ENCODE measurements at regions not wholly inside any gene's neighbourhood (a gene's known extent, or its start where the extent isn't known, plus 50 kb on each side); places are given as distances from the start of the nearest gene placed in this dataset.
A peak's percentile ranks its signal among the peaks of the same experiment; 100 is the strongest.

DNA sequence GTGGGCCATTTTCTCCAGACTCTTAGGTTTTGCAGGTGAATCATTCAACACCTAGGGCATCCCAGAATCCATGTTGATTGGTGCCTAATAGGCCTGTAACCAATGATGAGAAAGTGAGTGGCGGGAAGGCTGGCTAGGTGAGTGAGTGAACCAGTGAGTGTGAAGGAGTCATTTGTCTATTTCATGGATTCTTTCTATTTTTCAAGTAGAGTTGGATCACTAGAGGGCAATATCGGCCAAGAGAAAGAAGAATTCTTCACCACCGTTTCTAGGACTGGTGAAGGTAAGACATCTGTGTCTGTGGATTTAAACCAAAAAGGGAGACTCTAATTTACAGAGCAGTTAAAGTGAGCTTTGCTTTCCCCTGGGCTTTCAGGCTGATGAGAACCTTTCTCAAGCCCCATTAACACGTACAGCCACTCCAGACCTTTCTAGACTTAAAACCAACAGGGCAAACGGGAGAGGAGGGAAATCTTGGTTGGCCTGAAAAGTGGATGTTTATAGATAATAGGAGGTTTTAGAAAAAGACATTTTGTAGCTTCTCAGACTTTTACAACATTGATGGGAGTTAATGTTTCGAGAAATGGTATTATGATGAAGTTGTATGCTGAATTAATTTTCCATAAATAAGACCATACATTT, 114.3 kb upstream of the IL12B start:
- DNase-seq (ENCODE audit: low spot score) (no peak), ATAC-seq (ENCODE audit: low FRiP score) (peak; percentile 74)
- TF ChIP-seq CTCF (IDR thresholded peaks at IDR 0.05) = peak in 1 of 3 donors; percentile 4

DNA sequence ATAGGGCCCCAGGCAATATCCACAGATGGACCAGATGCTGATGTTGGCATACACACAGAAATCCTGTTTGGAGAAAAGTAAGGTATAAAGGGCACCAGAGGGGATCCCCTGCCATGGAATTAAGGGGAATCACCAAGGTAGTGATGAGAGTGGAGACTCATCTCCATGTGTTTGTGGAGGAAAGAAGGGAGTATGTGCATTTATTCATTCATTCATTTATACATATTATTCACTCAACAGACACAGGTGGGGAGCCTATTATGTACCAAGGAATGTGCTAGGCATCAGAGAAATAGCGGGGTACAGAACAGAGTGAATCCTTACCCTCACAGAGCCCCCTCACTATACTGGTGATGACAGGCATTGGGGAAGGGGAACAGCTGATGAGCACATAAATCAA, 116.8 kb upstream of the IL12B start:
- DNase-seq (ENCODE audit: low spot score) (no peak), ATAC-seq (ENCODE audit: low FRiP score) (no peak)

DNA sequence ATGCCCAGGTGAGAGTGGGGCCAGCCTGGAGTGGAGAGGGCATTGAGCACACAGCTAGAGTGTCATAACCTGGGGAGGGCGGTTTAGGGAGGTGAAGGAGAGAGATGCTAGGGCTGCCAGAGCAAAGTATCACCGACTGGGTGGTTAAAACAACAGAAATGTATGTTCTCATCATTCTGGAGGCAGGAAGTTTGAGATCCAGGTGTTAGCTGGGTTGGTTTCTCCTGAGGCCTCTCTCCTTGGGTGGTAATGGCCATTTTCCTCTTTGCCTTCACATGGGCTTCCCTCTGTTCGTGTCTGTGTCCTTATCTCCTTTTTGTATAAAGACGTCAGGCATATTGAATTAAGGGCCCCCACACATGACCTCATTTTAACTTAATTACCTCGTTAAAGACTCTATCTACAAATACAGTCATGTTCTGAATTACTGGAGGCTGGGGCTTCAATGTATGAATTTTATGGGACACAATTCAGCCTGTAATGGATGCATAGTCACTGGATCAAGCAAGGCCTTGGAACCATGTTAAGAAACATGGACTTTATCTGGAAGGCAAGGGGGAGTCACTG, 118.6 kb upstream of the IL12B start:
- ATAC-seq (ENCODE audit: low FRiP score) (no peak), DNase-seq (ENCODE audit: low spot score) (no peak)
- no peak for TF ChIP-seq CTCF (IDR thresholded peaks at IDR 0.05)

More for the DNA sequence above, 116.8 kb upstream of the IL12B start:
- TF ChIP-seq CTCF (IDR thresholded peaks at IDR 0.05) = no peak

DNA sequence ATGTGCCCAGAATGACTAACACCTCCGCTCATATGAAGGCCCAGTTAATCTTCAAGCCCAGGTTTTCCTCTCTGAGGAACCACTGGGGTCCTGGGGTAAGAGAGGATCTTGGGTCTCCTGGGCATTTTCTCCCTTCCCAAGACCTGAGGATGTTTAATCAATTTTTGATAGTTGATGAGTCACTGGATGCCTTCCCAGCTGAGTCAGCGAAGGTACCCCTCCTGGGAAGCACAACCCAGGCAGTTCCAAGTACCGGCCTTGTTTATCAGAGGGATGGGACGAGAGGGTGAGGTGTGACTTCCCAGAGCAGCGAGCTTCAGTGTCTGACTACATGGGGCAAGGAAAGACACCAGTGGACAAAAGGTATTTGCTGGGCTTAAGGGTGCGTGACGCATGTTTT, 119.6 kb upstream of the IL12B start:
- ATAC-seq (ENCODE audit: low FRiP score) = peak; percentile 76
- no peak for TF ChIP-seq CTCF (IDR thresholded peaks at IDR 0.05)

GRCh38 chr5:159450417-159450816, 120.1 kb upstream of the IL12B start:
- DNase-seq (ENCODE audit: low spot score) = no peak
- ATAC-seq (ENCODE audit: low FRiP score) = no peak
- no peak for TF ChIP-seq CTCF (IDR thresholded peaks at IDR 0.05)

More for the DNA sequence above, 119.6 kb upstream of the IL12B start:
- no peak for DNase-seq (ENCODE audit: low spot score)

GRCh38 chr5:159451197-159452052, 121.1 kb upstream of the IL12B start:
- ATAC-seq (ENCODE audit: low FRiP score) = peak; percentile 93
- no peak for TF ChIP-seq CTCF (IDR thresholded peaks at IDR 0.05)
- no peak for DNase-seq (ENCODE audit: low spot score)
